ENCODE measurements at regions not wholly inside any gene's neighbourhood (a gene's known extent, or its start where the extent isn't known, plus 50 kb on each side); places are given as distances from the start of the nearest gene placed in this dataset.

DNA sequence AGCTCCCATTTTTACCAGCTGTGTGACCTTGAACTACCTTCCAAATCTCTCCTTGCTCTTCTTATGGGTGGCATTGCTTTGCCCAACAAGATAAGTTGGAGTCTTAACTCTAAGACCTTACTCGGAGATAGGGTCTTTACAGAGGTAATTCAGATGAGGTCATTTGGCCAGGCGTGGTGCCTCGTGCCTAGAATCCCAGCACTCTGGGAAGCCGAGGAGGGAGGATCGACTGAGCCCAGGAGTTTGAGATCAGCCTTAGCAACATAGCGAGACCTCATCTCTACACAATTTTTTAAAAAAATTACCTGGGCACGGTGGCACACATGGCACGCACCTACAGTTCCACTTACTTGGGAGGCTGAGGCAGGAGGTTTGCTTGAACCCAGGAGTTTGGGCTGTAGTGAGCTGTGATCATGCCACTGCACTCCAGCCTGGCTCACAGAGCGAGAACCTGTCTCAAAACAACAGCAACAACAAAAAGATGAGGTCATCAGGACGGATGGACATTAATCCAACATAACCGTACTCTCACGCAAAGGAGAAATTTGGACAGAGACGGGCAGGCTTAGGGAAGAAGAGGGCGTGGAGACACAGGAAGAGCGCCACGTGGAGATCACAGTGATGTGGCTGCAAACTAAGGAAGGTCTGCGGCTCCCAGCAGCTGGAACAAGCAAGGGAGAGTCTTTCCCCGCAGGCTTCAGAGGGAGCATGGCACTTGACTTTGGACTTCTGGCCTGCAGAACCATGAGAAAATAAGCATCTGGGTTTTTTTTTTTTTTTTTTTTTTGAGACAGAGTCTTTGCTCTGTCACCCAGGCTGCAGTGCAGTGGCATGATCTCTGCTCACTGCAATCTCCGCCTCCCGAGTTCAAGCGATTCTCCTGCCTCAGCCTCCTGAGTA is 122.3 kb upstream of the CARD11 start (continued):
- no peak for TF ChIP-seq CTCF (IDR thresholded peaks at IDR 0.05)
- no peak for TF ChIP-seq MXI1 (IDR thresholded peaks at IDR 0.05; ENCODE audit: low read depth, low read length)
- TF ChIP-seq RCOR1 (IDR thresholded peaks at IDR 0.05; ENCODE audit: low read length) = no peak

- 35% methylated on average over 5 of the region's 5 CpGs for WGBS (ENCODE audit: low lambda C conversion rate)
Measured at GRCh38 chr7:3167551-3167950, 123.9 kb upstream of the CARD11 start.

More at GRCh38 chr7:3167551-3167950, 123.9 kb upstream of the CARD11 start:
- no peak overlapping the region for H2AFZ ChIP-seq (ENCODE audit: low read depth)
- peaks cover 0 to 3% of the 10 kb centered on the region in 2 experiments; a peak in 1 of 4 replicates for H3K4me1 ChIP-seq (ENCODE audit: control insufficient read depth in 1 of 2, insufficient read depth in 2 of 2, low read depth in 1 of 2, low read length in 1 of 2)
- ChIA-PET POLR2A (no interaction called here), CTCF (no interaction called here)
- H3K4me3 ChIP-seq (ENCODE audit: low read depth in 2 of 2, low read length in 1 of 2) = no peak overlapping the region
- TF ChIP-seq TCF12 (IDR thresholded peaks at IDR 0.05) (no peak), ELF1 (IDR thresholded peaks at IDR 0.05) (no peak), GATA2 (CRISPR knock-in tag; IDR thresholded peaks at IDR 0.05) (no peak), CTCF (IDR thresholded peaks at IDR 0.05) (no peak), USF2 (IDR thresholded peaks at IDR 0.05; ENCODE audit: borderline replicate concordance, low read depth, low read length) (no peak), RXRA (IDR thresholded peaks at IDR 0.05; ENCODE audit: borderline replicate concordance, low read depth) (no peak), SIN3A (IDR thresholded peaks at IDR 0.05; ENCODE audit: borderline replicate concordance, low read depth, low read length) (no peak), CHD2 (IDR thresholded peaks at IDR 0.05; ENCODE audit: low read length, partially characterized antibody) (no peak), FOXJ3 (CRISPR knock-in tag; IDR thresholded peaks at IDR 0.05) (no peak), USF1 (IDR thresholded peaks at IDR 0.05; ENCODE audit: borderline replicate concordance, low read depth) (no peak), FOXM1 (IDR thresholded peaks at IDR 0.05; ENCODE audit: low read depth) (no peak), RFX5 (IDR thresholded peaks at IDR 0.05; ENCODE audit: low read length) (no peak)
- TF ChIP-seq, protein P1, sequence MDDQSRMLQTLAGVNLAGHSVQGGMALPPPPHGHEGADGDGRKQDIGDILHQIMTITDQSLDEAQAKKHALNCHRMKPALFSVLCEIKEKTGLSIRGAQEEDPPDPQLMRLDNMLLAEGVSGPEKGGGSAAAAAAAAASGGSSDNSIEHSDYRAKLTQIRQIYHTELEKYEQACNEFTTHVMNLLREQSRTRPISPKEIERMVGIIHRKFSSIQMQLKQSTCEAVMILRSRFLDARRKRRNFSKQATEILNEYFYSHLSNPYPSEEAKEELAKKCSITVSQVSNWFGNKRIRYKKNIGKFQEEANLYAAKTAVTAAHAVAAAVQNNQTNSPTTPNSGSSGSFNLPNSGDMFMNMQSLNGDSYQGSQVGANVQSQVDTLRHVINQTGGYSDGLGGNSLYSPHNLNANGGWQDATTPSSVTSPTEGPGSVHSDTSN (IDR thresholded peaks at IDR 0.05) = no peak
- TF ChIP-seq, protein P2, sequence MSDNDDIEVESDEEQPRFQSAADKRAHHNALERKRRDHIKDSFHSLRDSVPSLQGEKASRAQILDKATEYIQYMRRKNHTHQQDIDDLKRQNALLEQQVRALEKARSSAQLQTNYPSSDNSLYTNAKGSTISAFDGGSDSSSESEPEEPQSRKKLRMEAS (IDR thresholded peaks at IDR 0.05; ENCODE audit: low read depth) = no peak
- no peak overlapping the region for H3K27ac ChIP-seq (ENCODE audit: low read depth in 2 of 2, low read length in 1 of 2)
- H3K9me2 ChIP-seq = no peaks in the 10 kb centered on the region
- no peaks in the 10 kb centered on the region for H3K79me2 ChIP-seq (ENCODE audit: insufficient read depth)
- no peaks in the 10 kb centered on the region for H3K36me3 ChIP-seq (replicated peaks in 1 of 2; ENCODE audit: control insufficient read depth in 1 of 2, insufficient read depth in 2 of 2, low read length in 1 of 2)
- no peaks in the 10 kb centered on the region for H3F3A ChIP-seq (replicated peaks; ENCODE audit: insufficient read depth)
- no peak overlapping the region for H3K9ac ChIP-seq
- no peaks in the 10 kb centered on the region for H3K9me3 ChIP-seq
- no peak overlapping the region for H3K4me2 ChIP-seq
- H4K20me1 ChIP-seq (ENCODE audit: insufficient read depth) = no peaks in the 10 kb centered on the region
- no peak for DNase-seq
- H3K27me3 ChIP-seq (ENCODE audit: insufficient read depth) = no peaks in the 10 kb centered on the region
